ENCODE measurements at regions not wholly inside any gene's neighbourhood (a gene's known extent, or its start where the extent isn't known, plus 50 kb on each side); places are given as distances from the start of the nearest gene placed in this dataset.

GRCh38 chr7:32279500-32279899, 209.3 kb upstream of the PDE1C start:
- Histone ChIP-seq H3K27me3 (ENCODE audit: insufficient read depth, low read depth, low read length) (no peaks in the 10 kb centered on the region), H3K4me2 (ENCODE audit: low read length) (no peak overlapping the region)

GRCh38 chr7:32275216-32276009, 205.2 kb upstream of the PDE1C start:
- H3K9me2 ChIP-seq (ENCODE audit: insufficient read depth, low read length), result no peaks in the 10 kb centered on the region
- no peaks in the 10 kb centered on the region for H3K36me3 ChIP-seq (ENCODE audit: insufficient read depth, low read length)
- no peaks in the 10 kb centered on the region for H3F3A ChIP-seq (ENCODE audit: insufficient read depth, low read length, poor library complexity, severe bottlenecking)
- H3K27me3 ChIP-seq (ENCODE audit: insufficient read depth, low read depth, low read length), result no peaks in the 10 kb centered on the region
- H3K4me2 ChIP-seq (ENCODE audit: low read length), result no peak overlapping the region
- H3K4me3 ChIP-seq (ENCODE audit: low read length), result no peak overlapping the region
- no peaks in the 10 kb centered on the region for H3K9me3 ChIP-seq (ENCODE audit: low read length)
- no peak overlapping the region for H3K27ac ChIP-seq (ENCODE audit: low read length)
- H3K79me2 ChIP-seq (replicated peaks; ENCODE audit: insufficient read depth, low read length), result no peaks in the 10 kb centered on the region
- H3K9ac ChIP-seq (ENCODE audit: low read length), result no peak overlapping the region
- no peaks in the 10 kb centered on the region for H4K20me1 ChIP-seq (ENCODE audit: insufficient read depth)
- no peak overlapping the region for H2AFZ ChIP-seq (ENCODE audit: low read depth, low read length)
- TF ChIP-seq EZH2 (IDR thresholded peaks at IDR 0.05; ENCODE audit: borderline replicate concordance, insufficient read depth, low read length, poor library complexity, severe bottlenecking) (no peak), CTCF (IDR thresholded peaks at IDR 0.05; ENCODE audit: poor library complexity, severe bottlenecking) (no peak), MXI1 (conservative IDR thresholded peaks at IDR 0.05; ENCODE audit: poor library complexity, severe bottlenecking) (no peak), POLR2AphosphoS5 (IDR thresholded peaks at IDR 0.05) (no peak), EP300 (conservative IDR thresholded peaks at IDR 0.05; ENCODE audit: poor library complexity, severe bottlenecking) (no peak), RAD21 (conservative IDR thresholded peaks at IDR 0.05) (no peak), SMC3 (conservative IDR thresholded peaks at IDR 0.05; ENCODE audit: poor library complexity) (no peak), TAF1 (IDR thresholded peaks at IDR 0.05; ENCODE audit: low read depth) (no peak), REST (IDR thresholded peaks at IDR 0.05; ENCODE audit: borderline replicate concordance) (no peak)

More at GRCh38 chr7:32279500-32279899, 209.3 kb upstream of the PDE1C start:
- Histone ChIP-seq H3K9ac (ENCODE audit: low read length) (no peak overlapping the region), H3K4me3 (ENCODE audit: low read length) (no peak overlapping the region), H3K9me2 (ENCODE audit: insufficient read depth, low read length) (no peaks in the 10 kb centered on the region), H3K36me3 (ENCODE audit: insufficient read depth, low read length) (no peaks in the 10 kb centered on the region), H3K79me2 (replicated peaks; ENCODE audit: insufficient read depth, low read length) (no peaks in the 10 kb centered on the region), H4K20me1 (ENCODE audit: insufficient read depth) (no peaks in the 10 kb centered on the region), H2AFZ (ENCODE audit: low read depth, low read length) (no peak overlapping the region), H3K27ac (ENCODE audit: low read length) (no peak overlapping the region), H3F3A (ENCODE audit: insufficient read depth, low read length, poor library complexity, severe bottlenecking) (no peaks in the 10 kb centered on the region), H3K9me3 (ENCODE audit: low read length) (no peaks in the 10 kb centered on the region)
- no peak for TF ChIP-seq TAF1 (IDR thresholded peaks at IDR 0.05; ENCODE audit: low read depth)
- TF ChIP-seq RAD21 (conservative IDR thresholded peaks at IDR 0.05), result no peak

Data from neural cell (in vitro differentiated cells).